SK-N-SH (cell line): ENCODE measurements at regions not wholly inside any gene's neighbourhood (a gene's known extent, or its start where the extent isn't known, plus 50 kb on each side); places are given as distances from the start of the nearest gene placed in this dataset.

Experiments
- CTCF ChIA-PET: fragments of 300-600, 350-600 bp; formaldehyde crosslinking; extraction: SDS; loops from one replicate; lab custom pipeline; 2021; lab: Yijun Ruan, JAX
- POLR2A ChIA-PET: fragments of 350-600 bp; sonication (Branson Sonifier 250); formaldehyde crosslinking; extraction: SDS; loops from one replicate; lab custom pipeline; 2020; ENCODE audit warnings: antibody characterized with exemption, inconsistent platforms; lab: Yijun Ruan, JAX
- DNase-seq: peaks from one replicate; pipeline ENCODE4 v3.0.0; 2012
- H2AFZ ChIP-seq: fragments of 200-600 bp; sonication (generic); 2 replicates; pipeline ENCODE4 v1.8.1; 2016; ENCODE audit warnings: antibody characterized with exemption, mild to moderate bottlenecking, low read depth
- H3F3A ChIP-seq: fragments of 200-600 bp; sonication (generic); replicated peaks from 2 replicates; pipeline ENCODE3; 2016; ENCODE audit warnings: antibody characterized with exemption, mild to moderate bottlenecking; ENCODE audit not compliant: insufficient read depth
- H3K27ac ChIP-seq, 2 experiments: fragments of 200-500 bp in 1 of 2; fragments of 200-600 bp in 1 of 2; sonication (Bioruptor generic) in 1 of 2; sonication (generic), shearing (Covaris generic) in 1 of 2; 2 replicates each; pipeline versions ENCODE4 v1.5.1 to v1.6.1; 2014 to 2016; ENCODE audit warnings: low read depth in 2 of 2, inconsistent platforms in 1 of 2, low read length in 1 of 2, mild to moderate bottlenecking in 1 of 2, mixed read lengths in 1 of 2
- H3K27me3 ChIP-seq: fragments of 200-600 bp; sonication (generic), shearing (Covaris generic); 2 replicates; pipeline ENCODE4 v1.6.1; 2016; ENCODE audit warnings: mixed run types; ENCODE audit not compliant: insufficient read depth
- H3K36me3 ChIP-seq, 2 experiments: fragments of 200-500 bp in 1 of 2; fragments of 200-600 bp in 1 of 2; sonication (Bioruptor generic) in 1 of 2; sonication (generic) in 1 of 2; replicated peaks in 1 of 2; 2 replicates each; pipeline versions ENCODE3 to v1.5.1; 2014 to 2016; ENCODE audit warnings: low read length in 1 of 2, mild to moderate bottlenecking in 1 of 2; ENCODE audit not compliant: insufficient read depth in 2 of 2, control insufficient read depth in 1 of 2
- H3K4me1 ChIP-seq, 2 experiments: fragments of 200-500 bp in 1 of 2; fragments of 200-600 bp in 1 of 2; sonication (Bioruptor generic) in 1 of 2; sonication (generic), shearing (Covaris generic) in 1 of 2; 2 replicates each; pipeline versions ENCODE4 v1.5.1 to v1.6.1; 2014 to 2016; ENCODE audit warnings: low read depth in 1 of 2, low read length in 1 of 2, mixed run types in 1 of 2; ENCODE audit not compliant: insufficient read depth in 2 of 2, control insufficient read depth in 1 of 2
- H3K4me2 ChIP-seq: fragments of 200-600 bp; sonication (generic), shearing (Covaris generic); 2 replicates; pipeline ENCODE4 v1.6.1; 2017; ENCODE audit warnings: mixed run types
- H3K4me3 ChIP-seq, 2 experiments: fragments of 200-500 bp in 1 of 2; fragments of 200-600 bp in 1 of 2; sonication (Bioruptor generic) in 1 of 2; sonication (generic), shearing (Covaris generic) in 1 of 2; 2 replicates each; pipeline versions ENCODE4 v1.5.1 to v1.8.1; 2014 to 2016; ENCODE audit warnings: low read depth in 2 of 2, inconsistent platforms in 1 of 2, low read length in 1 of 2, mild to moderate bottlenecking in 1 of 2, mixed read lengths in 1 of 2, moderate library complexity in 1 of 2
- H3K79me2 ChIP-seq: fragments of 200-600 bp; sonication (generic); 2 replicates; pipeline ENCODE4 v1.8.1; 2017; ENCODE audit warnings: mild to moderate bottlenecking; ENCODE audit not compliant: insufficient read depth
- H3K9ac ChIP-seq: fragments of 200-600 bp; sonication (generic); 2 replicates; pipeline ENCODE4 v1.6.1; 2017; ENCODE audit warnings: mixed run types
- H3K9me2 ChIP-seq: fragments of 200-600 bp; sonication (generic); 2 replicates; pipeline ENCODE4 v1.6.1; 2017; ENCODE audit warnings: mixed run types
- H3K9me3 ChIP-seq: fragments of 200-600 bp; sonication (generic); 2 replicates; pipeline ENCODE4 v1.6.1; 2017; ENCODE audit warnings: mixed run types, mild to moderate bottlenecking, moderate library complexity
- H4K20me1 ChIP-seq: fragments of 200-600 bp; sonication (generic); 2 replicates; pipeline ENCODE4 v1.6.1; 2017; ENCODE audit warnings: mild to moderate bottlenecking, mixed run types; ENCODE audit not compliant: insufficient read depth
- EP300 ChIP-seq, 2 experiments: IDR thresholded peaks; 2 replicates each; pipeline versions ENCODE4 v1.4.0 to v1.6.1; 2012; ENCODE audit warnings: borderline replicate concordance in 1 of 2, low read depth in 1 of 2, low read length in 1 of 2
- GABPA ChIP-seq: IDR thresholded peaks from 2 replicates; pipeline ENCODE4 v1.4.0; 2012; ENCODE audit warnings: low read depth, mild to moderate bottlenecking
- GATA2 ChIP-seq: sonication (generic); formaldehyde crosslinking; IDR thresholded peaks from 2 replicates; pipeline ENCODE4 v1.5.0; 2020; ENCODE audit warnings: mild to moderate bottlenecking, missing genetic modification reagents
- JUND ChIP-seq: IDR thresholded peaks from 2 replicates; pipeline ENCODE4 v1.4.0; 2012
- NFIC ChIP-seq: IDR thresholded peaks from 2 replicates; pipeline ENCODE4 v1.4.0; 2012; ENCODE audit warnings: borderline replicate concordance
- NRF1 ChIP-seq: IDR thresholded peaks from 2 replicates; pipeline ENCODE4 v1.6.1; 2012; ENCODE audit warnings: low read depth, mild to moderate bottlenecking, low read length
- RAD21 ChIP-seq: IDR thresholded peaks from 2 replicates; pipeline ENCODE4 v1.6.1; 2012; ENCODE audit warnings: mild to moderate bottlenecking, low read length
- RCOR1 ChIP-seq: fragments of 150-350 bp; IDR thresholded peaks from 2 replicates; pipeline ENCODE4 v1.6.1; 2017; ENCODE audit warnings: antibody characterized with exemption, low read length
- RXRA ChIP-seq: IDR thresholded peaks from 2 replicates; pipeline ENCODE4 v1.4.0; 2012; ENCODE audit warnings: low read depth, mild to moderate bottlenecking, borderline replicate concordance
- TAF1 ChIP-seq: IDR thresholded peaks from 2 replicates; pipeline ENCODE4 v1.6.1; 2012; ENCODE audit warnings: low read depth, mild to moderate bottlenecking, low read length, moderate library complexity, borderline replicate concordance
- TCF12 ChIP-seq: IDR thresholded peaks from 2 replicates; pipeline ENCODE4 v1.4.0; 2012
- TEAD4 ChIP-seq: IDR thresholded peaks from 2 replicates; pipeline ENCODE4 v1.4.0; 2012; ENCODE audit warnings: mild to moderate bottlenecking, borderline replicate concordance; ENCODE audit not compliant: insufficient read depth
- WGBS: methylation state at CpG from one replicate; pipeline ENCODE4 v1.1.6; 2017; ENCODE audit warnings: low lambda C conversion rate; 5-methylcytosine and 5-hydroxymethylcytosine counted together
- TF ChIP-seq, protein P1 (sequence below): fragments of 150-350 bp; IDR thresholded peaks from 2 replicates; pipeline ENCODE4 v1.6.1; 2016; ENCODE audit warnings: mild to moderate bottlenecking, low read depth, low read length
- TF ChIP-seq, protein P2 (sequence below): fragments of 200-600 bp; sonication (generic); IDR thresholded peaks from 2 replicates; pipeline ENCODE4 v1.6.1; 2017; ENCODE audit warnings: antibody characterized with exemption, mild to moderate bottlenecking, moderate library complexity
- TF ChIP-seq, protein P3 (sequence below): IDR thresholded peaks from 2 replicates; pipeline ENCODE4; 2012

DNA sequence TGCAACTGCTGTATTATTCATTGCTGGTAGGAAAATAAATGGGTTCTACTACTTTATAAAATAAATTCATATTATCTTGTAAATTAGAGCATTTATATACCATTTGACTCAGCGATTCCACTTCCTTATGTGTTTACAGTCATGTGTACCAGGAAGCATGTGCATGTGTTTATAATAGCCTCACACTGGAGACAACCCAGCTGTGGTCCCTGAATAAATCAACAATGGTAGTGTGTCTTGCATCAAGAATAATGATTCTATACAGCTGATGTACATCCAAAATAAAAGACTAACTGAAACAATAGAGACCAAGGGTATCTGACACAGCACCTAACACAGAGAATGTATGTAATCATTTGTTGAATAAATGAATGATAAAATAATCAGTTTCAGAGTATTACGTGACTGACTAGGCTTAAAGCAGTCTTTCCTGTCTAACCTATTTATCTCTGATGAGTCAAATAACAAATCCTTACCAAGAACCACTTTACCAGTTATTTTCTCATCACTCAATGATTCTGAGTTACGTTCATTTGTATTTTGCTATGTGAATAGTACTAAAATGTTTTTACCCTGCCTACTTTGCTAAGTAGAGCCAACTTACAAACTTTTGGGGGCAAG, 216.8 kb downstream of the UBE2E3 start:
- Histone ChIP-seq H3K27ac (no peak overlapping the region), H3K4me3 (no peak overlapping the region), H3K9ac (no peak overlapping the region), H3K9me3 (no peaks in the 10 kb centered on the region), H3K36me3 (no peaks in the 10 kb centered on the region), H3K4me2 (no peak overlapping the region), H3K79me2 (no peaks in the 10 kb centered on the region), H3F3A (no peaks in the 10 kb centered on the region), H3K9me2 (no peaks in the 10 kb centered on the region), H4K20me1 (no peaks in the 10 kb centered on the region), H3K27me3 (no peaks in the 10 kb centered on the region), H2AFZ (no peak overlapping the region), H3K4me1 (no peaks in the 10 kb centered on the region)
- 60% methylated on average over 3 of the region's 3 CpGs for WGBS
- POLR2A ChIA-PET: no interaction called here
- no peak for TF ChIP-seq GABPA
- TF ChIP-seq EP300 (IDR thresholded peaks at IDR 0.05; ENCODE audit: borderline replicate concordance in 1 of 2, low read depth in 1 of 2, low read length in 1 of 2): no peak
- no peak for TF ChIP-seq NFIC
- TF ChIP-seq RCOR1: no peak
- TF ChIP-seq RXRA: no peak
- TF ChIP-seq TCF12: no peak
- no peak for TF ChIP-seq TAF1
- TF ChIP-seq GATA2 (CRISPR knock-in tag): no peak
- TF ChIP-seq, protein P1, sequence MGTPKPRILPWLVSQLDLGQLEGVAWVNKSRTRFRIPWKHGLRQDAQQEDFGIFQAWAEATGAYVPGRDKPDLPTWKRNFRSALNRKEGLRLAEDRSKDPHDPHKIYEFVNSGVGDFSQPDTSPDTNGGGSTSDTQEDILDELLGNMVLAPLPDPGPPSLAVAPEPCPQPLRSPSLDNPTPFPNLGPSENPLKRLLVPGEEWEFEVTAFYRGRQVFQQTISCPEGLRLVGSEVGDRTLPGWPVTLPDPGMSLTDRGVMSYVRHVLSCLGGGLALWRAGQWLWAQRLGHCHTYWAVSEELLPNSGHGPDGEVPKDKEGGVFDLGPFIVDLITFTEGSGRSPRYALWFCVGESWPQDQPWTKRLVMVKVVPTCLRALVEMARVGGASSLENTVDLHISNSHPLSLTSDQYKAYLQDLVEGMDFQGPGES: no peak
- no peak for TF ChIP-seq NRF1
- no peak for TF ChIP-seq JUND
- TF ChIP-seq, protein P2, sequence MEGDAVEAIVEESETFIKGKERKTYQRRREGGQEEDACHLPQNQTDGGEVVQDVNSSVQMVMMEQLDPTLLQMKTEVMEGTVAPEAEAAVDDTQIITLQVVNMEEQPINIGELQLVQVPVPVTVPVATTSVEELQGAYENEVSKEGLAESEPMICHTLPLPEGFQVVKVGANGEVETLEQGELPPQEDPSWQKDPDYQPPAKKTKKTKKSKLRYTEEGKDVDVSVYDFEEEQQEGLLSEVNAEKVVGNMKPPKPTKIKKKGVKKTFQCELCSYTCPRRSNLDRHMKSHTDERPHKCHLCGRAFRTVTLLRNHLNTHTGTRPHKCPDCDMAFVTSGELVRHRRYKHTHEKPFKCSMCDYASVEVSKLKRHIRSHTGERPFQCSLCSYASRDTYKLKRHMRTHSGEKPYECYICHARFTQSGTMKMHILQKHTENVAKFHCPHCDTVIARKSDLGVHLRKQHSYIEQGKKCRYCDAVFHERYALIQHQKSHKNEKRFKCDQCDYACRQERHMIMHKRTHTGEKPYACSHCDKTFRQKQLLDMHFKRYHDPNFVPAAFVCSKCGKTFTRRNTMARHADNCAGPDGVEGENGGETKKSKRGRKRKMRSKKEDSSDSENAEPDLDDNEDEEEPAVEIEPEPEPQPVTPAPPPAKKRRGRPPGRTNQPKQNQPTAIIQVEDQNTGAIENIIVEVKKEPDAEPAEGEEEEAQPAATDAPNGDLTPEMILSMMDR: no peak
- TF ChIP-seq, protein P3, sequence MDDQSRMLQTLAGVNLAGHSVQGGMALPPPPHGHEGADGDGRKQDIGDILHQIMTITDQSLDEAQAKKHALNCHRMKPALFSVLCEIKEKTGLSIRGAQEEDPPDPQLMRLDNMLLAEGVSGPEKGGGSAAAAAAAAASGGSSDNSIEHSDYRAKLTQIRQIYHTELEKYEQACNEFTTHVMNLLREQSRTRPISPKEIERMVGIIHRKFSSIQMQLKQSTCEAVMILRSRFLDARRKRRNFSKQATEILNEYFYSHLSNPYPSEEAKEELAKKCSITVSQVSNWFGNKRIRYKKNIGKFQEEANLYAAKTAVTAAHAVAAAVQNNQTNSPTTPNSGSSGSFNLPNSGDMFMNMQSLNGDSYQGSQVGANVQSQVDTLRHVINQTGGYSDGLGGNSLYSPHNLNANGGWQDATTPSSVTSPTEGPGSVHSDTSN: no peak
- no peak for DNase-seq
- CTCF ChIA-PET: no interaction called here

DNA sequence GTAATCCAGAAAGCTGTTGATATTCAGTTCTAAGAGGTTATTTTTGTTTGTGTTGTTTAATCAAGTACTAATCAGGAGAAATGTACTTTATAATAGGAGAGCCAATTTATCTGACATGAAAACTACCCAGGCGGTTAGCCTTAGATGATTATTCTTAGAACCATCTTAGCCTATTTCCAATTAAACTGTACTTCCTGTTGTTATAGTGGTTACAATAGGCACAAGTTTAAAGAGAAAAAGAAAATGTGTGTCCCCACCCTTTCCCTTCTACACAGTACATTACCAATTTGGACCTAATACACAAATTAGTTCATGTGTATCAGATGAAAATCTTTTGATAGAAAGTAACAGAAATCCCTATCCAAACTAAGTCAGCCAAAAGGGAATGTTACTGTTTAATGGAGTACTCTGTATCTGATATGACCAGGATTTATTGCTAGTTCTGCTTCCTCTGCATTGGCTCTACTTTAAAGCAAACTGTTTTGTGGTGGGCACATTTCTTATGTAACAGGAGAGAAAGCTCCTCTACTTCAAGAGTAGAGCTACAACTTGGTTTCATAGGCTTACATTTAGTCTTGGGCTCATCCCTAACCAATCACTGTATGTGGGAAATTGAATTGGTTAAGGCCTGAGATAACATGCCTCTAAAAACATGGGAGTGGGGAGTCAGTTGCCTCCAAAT, 217.9 kb downstream of the UBE2E3 start:
- no peaks in the 10 kb centered on the region for H3K79me2 ChIP-seq
- no peak overlapping the region for H3K9ac ChIP-seq
- TF ChIP-seq GABPA (no peak), RAD21 (no peak), TEAD4 (no peak), RCOR1 (no peak)
- TF ChIP-seq, all 33 proteins: peak for 0
- CTCF ChIA-PET: no interaction called here
- Histone ChIP-seq H3K27ac (no peak overlapping the region), H4K20me1 (no peaks in the 10 kb centered on the region), H3K36me3 (no peaks in the 10 kb centered on the region), H3K4me2 (no peak overlapping the region), H2AFZ (no peak overlapping the region), H3K4me3 (no peak overlapping the region), H3K27me3 (no peaks in the 10 kb centered on the region), H3K9me2 (no peaks in the 10 kb centered on the region), H3K9me3 (no peaks in the 10 kb centered on the region), H3K4me1 (peaks cover 0 to 6% of the 10 kb centered on the region in 2 experiments; a peak in 2 of 4 replicates), H3F3A (peaks cover 7% of the 10 kb centered on the region)
- POLR2A ChIA-PET: no interaction called here
- 88% methylated on average over 1 of the region's 1 CpG for WGBS
- no peak for DNase-seq
